ENCODE measurements at regions not wholly inside any gene's neighbourhood (a gene's known extent, or its start where the extent isn't known, plus 50 kb on each side); places are given as distances from the start of the nearest gene placed in this dataset.

DNA sequence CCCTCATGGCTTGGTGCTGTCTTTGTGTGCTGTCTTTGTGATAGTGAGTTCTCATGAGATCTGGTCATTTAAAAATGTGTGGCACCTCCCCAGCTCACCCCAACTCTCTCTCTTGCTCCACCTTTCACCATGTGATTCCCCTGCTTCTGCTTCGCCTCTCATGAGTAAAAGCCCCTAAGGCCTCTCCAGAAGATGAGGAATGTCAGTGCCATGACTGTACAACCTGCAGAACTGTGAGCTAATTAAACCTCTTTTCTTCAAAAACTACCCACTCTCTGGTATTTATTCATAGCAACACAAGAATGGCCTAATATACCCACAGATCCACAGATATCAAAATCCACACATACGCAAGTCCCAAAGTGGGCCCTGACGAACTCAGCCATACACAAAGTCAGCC is 88.9 kb upstream of the PPP2R5A start:
- TF ChIP-seq, protein P1, sequence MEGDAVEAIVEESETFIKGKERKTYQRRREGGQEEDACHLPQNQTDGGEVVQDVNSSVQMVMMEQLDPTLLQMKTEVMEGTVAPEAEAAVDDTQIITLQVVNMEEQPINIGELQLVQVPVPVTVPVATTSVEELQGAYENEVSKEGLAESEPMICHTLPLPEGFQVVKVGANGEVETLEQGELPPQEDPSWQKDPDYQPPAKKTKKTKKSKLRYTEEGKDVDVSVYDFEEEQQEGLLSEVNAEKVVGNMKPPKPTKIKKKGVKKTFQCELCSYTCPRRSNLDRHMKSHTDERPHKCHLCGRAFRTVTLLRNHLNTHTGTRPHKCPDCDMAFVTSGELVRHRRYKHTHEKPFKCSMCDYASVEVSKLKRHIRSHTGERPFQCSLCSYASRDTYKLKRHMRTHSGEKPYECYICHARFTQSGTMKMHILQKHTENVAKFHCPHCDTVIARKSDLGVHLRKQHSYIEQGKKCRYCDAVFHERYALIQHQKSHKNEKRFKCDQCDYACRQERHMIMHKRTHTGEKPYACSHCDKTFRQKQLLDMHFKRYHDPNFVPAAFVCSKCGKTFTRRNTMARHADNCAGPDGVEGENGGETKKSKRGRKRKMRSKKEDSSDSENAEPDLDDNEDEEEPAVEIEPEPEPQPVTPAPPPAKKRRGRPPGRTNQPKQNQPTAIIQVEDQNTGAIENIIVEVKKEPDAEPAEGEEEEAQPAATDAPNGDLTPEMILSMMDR (conservative IDR thresholded peaks at IDR 0.05; ENCODE audit: low read depth, low read length), result no peak
- no peak for TF ChIP-seq EZH2phosphoT487 (IDR thresholded peaks at IDR 0.05; ENCODE audit: borderline replicate concordance, low read length)
